ENCODE measurements at regions not wholly inside any gene's neighbourhood (a gene's known extent, or its start where the extent isn't known, plus 50 kb on each side); places are given as distances from the start of the nearest gene placed in this dataset.

- Histone ChIP-seq H3K36me3 (ENCODE audit: insufficient read depth, low read length, poor library complexity, severe bottlenecking) (no peaks in the 10 kb centered on the region), H3K27me3 (replicated peaks; ENCODE audit: insufficient read depth, low read depth, low read length, poor library complexity) (no peaks in the 10 kb centered on the region), H3K4me3 (ENCODE audit: low read depth, low read length, poor library complexity, severe bottlenecking) (no peak overlapping the region), H3K27ac (ENCODE audit: low read depth, low read length, poor library complexity, severe bottlenecking) (no peak overlapping the region), H3K9me3 (ENCODE audit: low read depth, low read length, poor library complexity, severe bottlenecking) (no peaks in the 10 kb centered on the region), H3K4me1 (ENCODE audit: insufficient read depth, low read length, poor library complexity, severe bottlenecking) (peaks cover 5% of the 10 kb centered on the region)
- POLR2A ChIA-PET (ENCODE audit: low non-redundant PET), result no interaction called here
- DNase-seq (ENCODE audit: low spot score), result no peak
- TF ChIP-seq CTCF (conservative IDR thresholded peaks at IDR 0.05; ENCODE audit: low read depth, low read length) (no peak), EZH2 (IDR thresholded peaks at IDR 0.05; ENCODE audit: borderline replicate concordance, low read depth, low read length, poor library complexity, severe bottlenecking) (no peak)
- CTCF ChIA-PET, result no interaction called here
- intact Hi-C loops (cut with micrococcal nuclease; ENCODE audit: unreplicated experiment), result no loop called here
- BruUV-seq (replicated peaks), result no TSS peak
Observed at GRCh38 chr2:36193680-36194079, 161.9 kb upstream of the CRIM1 start.

- H3K27me3 ChIP-seq (replicated peaks; ENCODE audit: insufficient read depth, low read depth, low read length, poor library complexity), result no peaks in the 10 kb centered on the region
- H3K27ac ChIP-seq (ENCODE audit: low read depth, low read length, poor library complexity, severe bottlenecking), result no peak overlapping the region
- ChIA-PET POLR2A (ENCODE audit: low non-redundant PET) (no interaction called here), CTCF (no interaction called here)
- intact Hi-C loops (cut with micrococcal nuclease; ENCODE audit: unreplicated experiment), result no loop called here
- BruUV-seq (replicated peaks), result no TSS peak
- DNase-seq (ENCODE audit: low spot score), result no peak
- no peaks in the 10 kb centered on the region for H3K36me3 ChIP-seq (ENCODE audit: insufficient read depth, low read length, poor library complexity, severe bottlenecking)
- H3K4me1 ChIP-seq (ENCODE audit: insufficient read depth, low read length, poor library complexity, severe bottlenecking), result peaks cover 5% of the 10 kb centered on the region
- no peaks in the 10 kb centered on the region for H3K9me3 ChIP-seq (ENCODE audit: low read depth, low read length, poor library complexity, severe bottlenecking)
- no peak for TF ChIP-seq CTCF (conservative IDR thresholded peaks at IDR 0.05; ENCODE audit: low read depth, low read length)
- no peak for TF ChIP-seq EZH2 (IDR thresholded peaks at IDR 0.05; ENCODE audit: borderline replicate concordance, low read depth, low read length, poor library complexity, severe bottlenecking)
- no peak overlapping the region for H3K4me3 ChIP-seq (ENCODE audit: low read depth, low read length, poor library complexity, severe bottlenecking)
Observed at GRCh38 chr2:36192983-36193382, 162.6 kb upstream of the CRIM1 start.

GRCh38 chr2:36190097-36190496 lies 165.5 kb upstream of the CRIM1 start:
- intact Hi-C loops (cut with micrococcal nuclease; ENCODE audit: unreplicated experiment), result no loop called here
- no peaks in the 10 kb centered on the region for H3K36me3 ChIP-seq (ENCODE audit: insufficient read depth, low read length, poor library complexity, severe bottlenecking)
- H3K4me3 ChIP-seq (ENCODE audit: low read depth, low read length, poor library complexity, severe bottlenecking), result no peak overlapping the region
- no TSS peak for BruUV-seq (replicated peaks)
- CTCF ChIA-PET, result no interaction called here
- no peaks in the 10 kb centered on the region for H3K9me3 ChIP-seq (ENCODE audit: low read depth, low read length, poor library complexity, severe bottlenecking)
- H3K4me1 ChIP-seq (ENCODE audit: insufficient read depth, low read length, poor library complexity, severe bottlenecking), result peaks cover 5% of the 10 kb centered on the region
- no peaks in the 10 kb centered on the region for H3K27me3 ChIP-seq (replicated peaks; ENCODE audit: insufficient read depth, low read depth, low read length, poor library complexity)
- no peak overlapping the region for H3K27ac ChIP-seq (ENCODE audit: low read depth, low read length, poor library complexity, severe bottlenecking)
- POLR2A ChIA-PET (ENCODE audit: low non-redundant PET), result no interaction called here
- no peak for DNase-seq (ENCODE audit: low spot score)
- TF ChIP-seq CTCF (conservative IDR thresholded peaks at IDR 0.05; ENCODE audit: low read depth, low read length), result no peak
- TF ChIP-seq EZH2 (IDR thresholded peaks at IDR 0.05; ENCODE audit: borderline replicate concordance, low read depth, low read length, poor library complexity, severe bottlenecking), result no peak
